ENCODE measurements at regions not wholly inside any gene's neighbourhood (a gene's known extent, or its start where the extent isn't known, plus 50 kb on each side); places are given as distances from the start of the nearest gene placed in this dataset.

DNA sequence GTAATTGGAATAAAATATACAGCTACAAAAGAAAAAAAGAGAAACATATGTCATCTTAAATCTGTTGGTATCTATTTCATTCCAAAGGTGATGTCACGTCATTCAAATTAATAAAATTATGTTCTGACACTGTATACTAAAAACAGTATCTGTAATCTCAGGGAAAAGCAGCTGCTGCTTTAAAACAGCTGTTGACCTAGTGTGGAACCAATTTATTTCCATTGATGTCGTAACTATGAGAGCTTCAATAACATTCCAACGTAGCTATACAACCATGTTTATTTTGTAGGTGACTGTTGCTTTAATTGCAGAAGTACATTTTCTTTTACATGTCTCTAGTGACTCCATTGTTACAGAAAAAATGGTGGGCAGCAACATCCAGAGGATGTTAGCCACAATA lies 571.7 kb downstream of the RPS29 start:
- Histone ChIP-seq H3K27ac (ENCODE audit: low read depth, low read length) (no peak overlapping the region), H3K4me1 (ENCODE audit: control insufficient read depth, low read length) (peaks cover 13% of the 10 kb centered on the region), H3K27me3 (ENCODE audit: control insufficient read depth, low read length) (no peaks in the 10 kb centered on the region), H3K9me3 (ENCODE audit: control insufficient read depth, insufficient read depth, low read length) (no peaks in the 10 kb centered on the region), H3F3A (ENCODE audit: control insufficient read depth, insufficient read depth) (no peaks in the 10 kb centered on the region), H3K4me2 (ENCODE audit: low read length) (no peak overlapping the region), H3K9me2 (replicated peaks; ENCODE audit: control insufficient read depth, low read length) (no peaks in the 10 kb centered on the region), H3K4me3 (ENCODE audit: low read length) (no peak overlapping the region), H4K20me1 (ENCODE audit: control insufficient read depth, insufficient read depth, low read depth, low read length) (no peaks in the 10 kb centered on the region), H3K36me3 (ENCODE audit: control insufficient read depth, low read length) (no peaks in the 10 kb centered on the region), H3K79me2 (ENCODE audit: control insufficient read depth, low read length) (no peaks in the 10 kb centered on the region)
- TF ChIP-seq CTCF (IDR thresholded peaks at IDR 0.05; ENCODE audit: low read depth, low read length, poor library complexity, severe bottlenecking) (no peak), EZH2phosphoT487 (IDR thresholded peaks at IDR 0.05; ENCODE audit: borderline replicate concordance, low read length) (no peak)

DNA sequence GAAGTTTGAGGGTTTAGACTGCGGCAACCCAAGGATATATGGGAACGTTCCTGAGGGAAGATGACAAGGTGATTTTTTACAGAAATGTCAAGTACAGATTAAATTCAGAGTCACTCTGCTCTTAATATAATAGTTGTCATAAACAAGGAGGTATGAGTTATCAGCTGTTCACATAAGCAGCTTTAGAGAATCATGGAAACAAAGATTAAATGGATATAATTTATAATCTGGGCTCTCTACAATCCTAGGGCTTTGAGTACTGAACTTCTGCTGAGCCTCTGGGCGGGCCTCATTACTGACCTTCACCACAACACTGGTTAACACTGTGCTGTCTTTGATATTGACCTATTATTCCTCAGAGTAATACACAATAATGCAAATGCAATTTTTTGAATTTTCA lies 577.8 kb downstream of the RPS29 start:
- no peak for TF ChIP-seq EZH2phosphoT487 (IDR thresholded peaks at IDR 0.05; ENCODE audit: borderline replicate concordance, low read length)
- no peak for TF ChIP-seq CTCF (IDR thresholded peaks at IDR 0.05; ENCODE audit: low read depth, low read length, poor library complexity, severe bottlenecking)
- no peak overlapping the region for H3K27ac ChIP-seq (ENCODE audit: low read depth, low read length)
- H3K9me2 ChIP-seq (replicated peaks; ENCODE audit: control insufficient read depth, low read length), result no peaks in the 10 kb centered on the region
- no peaks in the 10 kb centered on the region for H3K9me3 ChIP-seq (ENCODE audit: control insufficient read depth, insufficient read depth, low read length)
- H3K36me3 ChIP-seq (ENCODE audit: control insufficient read depth, low read length), result no peaks in the 10 kb centered on the region
- no peaks in the 10 kb centered on the region for H3K79me2 ChIP-seq (ENCODE audit: control insufficient read depth, low read length)
- H3K4me3 ChIP-seq (ENCODE audit: low read length), result no peak overlapping the region
- H3F3A ChIP-seq (ENCODE audit: control insufficient read depth, insufficient read depth), result no peaks in the 10 kb centered on the region
- H3K4me2 ChIP-seq (ENCODE audit: low read length), result no peak overlapping the region
- no peaks in the 10 kb centered on the region for H4K20me1 ChIP-seq (ENCODE audit: control insufficient read depth, insufficient read depth, low read depth, low read length)
- no peaks in the 10 kb centered on the region for H3K4me1 ChIP-seq (ENCODE audit: control insufficient read depth, low read length)
- H3K27me3 ChIP-seq (ENCODE audit: control insufficient read depth, low read length), result no peaks in the 10 kb centered on the region

DNA sequence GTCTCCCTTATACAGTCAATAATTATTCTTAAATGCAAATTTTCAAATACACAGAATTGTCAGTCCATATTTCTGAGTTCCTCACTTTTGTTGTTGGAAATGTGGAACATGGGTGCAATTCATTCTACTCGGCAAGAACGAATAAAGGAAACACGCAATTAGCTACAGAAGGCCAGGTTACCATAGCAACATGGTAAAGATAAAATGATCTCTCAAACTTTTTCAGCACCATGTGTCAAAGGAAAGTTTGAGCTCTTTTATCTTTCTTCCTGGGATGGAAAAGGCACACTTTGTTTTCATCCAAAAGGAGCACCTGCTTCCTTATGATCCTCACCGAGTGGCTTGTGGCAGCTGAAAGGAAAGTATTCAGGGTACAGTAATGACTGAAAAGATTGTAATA lies 595.0 kb downstream of the RPS29 start:
- H3K9me2 ChIP-seq (replicated peaks; ENCODE audit: control insufficient read depth, low read length), result no peaks in the 10 kb centered on the region
- H3K4me2 ChIP-seq (ENCODE audit: low read length), result no peak overlapping the region
- no peaks in the 10 kb centered on the region for H3K36me3 ChIP-seq (ENCODE audit: control insufficient read depth, low read length)

More for the DNA sequence above, 595.0 kb downstream of the RPS29 start:
- Histone ChIP-seq H3K79me2 (ENCODE audit: control insufficient read depth, low read length) (no peaks in the 10 kb centered on the region), H3K4me3 (ENCODE audit: low read length) (no peak overlapping the region), H3K4me1 (ENCODE audit: control insufficient read depth, low read length) (no peaks in the 10 kb centered on the region), H4K20me1 (ENCODE audit: control insufficient read depth, insufficient read depth, low read depth, low read length) (no peaks in the 10 kb centered on the region), H3K27me3 (ENCODE audit: control insufficient read depth, low read length) (no peaks in the 10 kb centered on the region), H3K9me3 (ENCODE audit: control insufficient read depth, insufficient read depth, low read length) (no peaks in the 10 kb centered on the region), H3F3A (ENCODE audit: control insufficient read depth, insufficient read depth) (no peaks in the 10 kb centered on the region), H3K27ac (ENCODE audit: low read depth, low read length) (no peak overlapping the region)
- TF ChIP-seq CTCF (IDR thresholded peaks at IDR 0.05; ENCODE audit: low read depth, low read length, poor library complexity, severe bottlenecking) (no peak), EZH2phosphoT487 (IDR thresholded peaks at IDR 0.05; ENCODE audit: borderline replicate concordance, low read length) (no peak)
